ENCODE measurements at regions not wholly inside any gene's neighbourhood (a gene's known extent, or its start where the extent isn't known, plus 50 kb on each side); places are given as distances from the start of the nearest gene placed in this dataset.

DNA sequence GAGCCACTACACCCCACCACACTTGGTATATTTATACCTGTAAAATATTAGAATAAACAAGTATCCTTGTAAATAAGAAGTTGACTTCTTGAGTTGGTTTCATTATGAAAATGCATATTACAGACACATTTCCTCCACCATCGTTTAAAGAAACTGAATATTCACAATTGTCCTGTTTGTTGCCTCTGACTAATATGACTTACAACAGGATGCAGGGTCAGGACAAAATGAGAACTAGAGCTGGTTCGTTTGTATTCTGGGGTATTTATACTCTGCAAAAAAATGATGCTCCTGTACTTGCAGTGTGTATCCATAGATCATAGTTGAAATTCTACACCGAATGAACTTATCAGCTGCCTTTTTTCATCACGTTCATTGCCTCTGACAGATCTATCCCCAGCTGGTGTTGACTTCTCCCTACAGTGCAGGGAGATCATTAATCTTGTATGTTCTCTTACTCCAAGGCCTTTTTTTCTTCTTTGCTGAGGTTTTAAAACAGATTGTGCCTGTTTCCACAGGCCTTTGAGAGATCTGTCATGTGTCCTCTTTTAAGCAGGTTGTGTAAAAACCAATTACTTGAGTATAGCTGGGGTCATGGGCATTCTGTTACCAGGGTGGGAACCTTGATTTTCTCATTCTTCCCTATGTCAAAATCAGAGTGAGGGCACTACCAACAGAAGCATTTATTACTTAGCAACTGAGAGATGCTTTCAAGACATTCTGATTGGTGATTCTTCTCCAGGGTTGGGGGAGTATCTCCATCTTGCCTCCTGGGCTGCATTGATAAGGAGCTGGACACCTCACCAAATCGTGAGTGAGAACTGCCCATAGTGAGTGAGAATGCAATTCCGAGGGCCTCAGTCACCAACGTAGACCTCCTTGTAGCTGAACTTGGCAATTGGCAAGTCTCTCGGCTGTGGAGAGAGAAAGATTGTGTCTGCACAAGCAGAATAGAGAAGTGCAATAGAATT is 78.8 kb upstream of the CD83 start:
- Histone ChIP-seq H3K27ac (no peak overlapping the region), H3K9me3 (ENCODE audit: low read depth) (no peaks in the 10 kb centered on the region), H3K4me1 (ENCODE audit: low read depth) (no peaks in the 10 kb centered on the region), H3K4me3 (no peak overlapping the region), H3K27me3 (no peaks in the 10 kb centered on the region), H3K36me3 (no peaks in the 10 kb centered on the region)
- TF ChIP-seq, protein P1, sequence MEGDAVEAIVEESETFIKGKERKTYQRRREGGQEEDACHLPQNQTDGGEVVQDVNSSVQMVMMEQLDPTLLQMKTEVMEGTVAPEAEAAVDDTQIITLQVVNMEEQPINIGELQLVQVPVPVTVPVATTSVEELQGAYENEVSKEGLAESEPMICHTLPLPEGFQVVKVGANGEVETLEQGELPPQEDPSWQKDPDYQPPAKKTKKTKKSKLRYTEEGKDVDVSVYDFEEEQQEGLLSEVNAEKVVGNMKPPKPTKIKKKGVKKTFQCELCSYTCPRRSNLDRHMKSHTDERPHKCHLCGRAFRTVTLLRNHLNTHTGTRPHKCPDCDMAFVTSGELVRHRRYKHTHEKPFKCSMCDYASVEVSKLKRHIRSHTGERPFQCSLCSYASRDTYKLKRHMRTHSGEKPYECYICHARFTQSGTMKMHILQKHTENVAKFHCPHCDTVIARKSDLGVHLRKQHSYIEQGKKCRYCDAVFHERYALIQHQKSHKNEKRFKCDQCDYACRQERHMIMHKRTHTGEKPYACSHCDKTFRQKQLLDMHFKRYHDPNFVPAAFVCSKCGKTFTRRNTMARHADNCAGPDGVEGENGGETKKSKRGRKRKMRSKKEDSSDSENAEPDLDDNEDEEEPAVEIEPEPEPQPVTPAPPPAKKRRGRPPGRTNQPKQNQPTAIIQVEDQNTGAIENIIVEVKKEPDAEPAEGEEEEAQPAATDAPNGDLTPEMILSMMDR (IDR thresholded peaks at IDR 0.05; ENCODE audit: low read depth, low read length), result no peak
- peak in 1 of 2 donors; percentile 12 for DNase-seq (ENCODE audit: low read depth in 1 of 2, low spot score in 1 of 2)

DNA sequence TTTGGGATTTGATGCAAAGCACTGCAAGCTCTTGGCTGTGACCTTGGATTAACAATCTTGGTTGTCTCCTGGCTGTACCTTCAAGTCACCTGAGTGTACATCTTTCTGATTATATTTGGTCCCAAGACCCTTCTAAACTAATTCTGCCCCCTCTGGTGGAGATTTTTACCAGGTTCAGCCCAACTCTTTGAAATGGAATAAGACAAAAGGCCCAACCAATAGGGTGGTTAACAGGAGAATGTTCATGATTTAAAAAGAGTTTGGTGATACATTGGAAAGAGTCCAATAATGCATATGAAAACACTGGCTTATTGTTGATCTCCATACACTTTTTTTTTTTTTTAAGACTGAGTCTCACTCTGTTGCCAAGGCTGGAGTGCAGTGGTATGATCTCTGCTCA is 77.5 kb upstream of the CD83 start:
- no peaks in the 10 kb centered on the region for H3K9me3 ChIP-seq (ENCODE audit: low read depth)
- H3K4me3 ChIP-seq, result no peak overlapping the region
- no peak for DNase-seq (ENCODE audit: low read depth in 1 of 2, low spot score in 1 of 2)
- no peaks in the 10 kb centered on the region for H3K36me3 ChIP-seq
- TF ChIP-seq, protein P1 (IDR thresholded peaks at IDR 0.05; ENCODE audit: low read depth, low read length), result no peak
- no peak overlapping the region for H3K27ac ChIP-seq
- no peaks in the 10 kb centered on the region for H3K27me3 ChIP-seq
- no peaks in the 10 kb centered on the region for H3K4me1 ChIP-seq (ENCODE audit: low read depth)

DNA sequence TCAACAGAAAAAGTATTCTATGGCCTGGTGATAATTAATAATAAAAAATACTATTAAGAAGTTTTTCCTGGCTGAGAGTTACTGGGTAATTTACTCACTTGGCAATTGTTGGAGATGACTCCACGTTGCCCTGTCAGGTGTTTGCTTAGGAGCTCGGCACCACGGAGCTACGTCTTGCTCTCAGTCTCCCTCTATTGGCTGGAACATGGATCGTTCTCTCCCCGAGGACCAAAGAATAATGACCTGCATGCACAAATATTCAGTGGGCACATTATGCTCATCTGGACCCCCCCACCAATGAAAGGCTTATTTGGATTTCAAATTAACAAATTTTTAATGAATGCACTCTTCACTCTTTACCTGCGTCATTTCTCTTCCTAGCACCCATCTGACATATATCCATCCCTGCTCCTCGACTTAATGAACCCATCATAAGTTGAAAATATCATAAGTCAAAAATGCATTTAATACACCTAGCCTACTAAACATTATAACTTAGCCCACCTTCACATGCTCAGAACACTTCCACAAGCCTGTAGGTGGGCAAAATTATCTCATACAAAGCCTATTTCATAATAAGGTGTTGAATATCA is 71.0 kb upstream of the CD83 start:
- peaks cover 20% of the 10 kb centered on the region for H3K27me3 ChIP-seq
- TF ChIP-seq, protein P1 (IDR thresholded peaks at IDR 0.05; ENCODE audit: low read depth, low read length), result peak; percentile 79
- DNase-seq (ENCODE audit: low read depth in 1 of 2, low spot score in 1 of 2), result peak; percentile 56 to 68
- no peak overlapping the region for H3K4me3 ChIP-seq
- no peaks in the 10 kb centered on the region for H3K4me1 ChIP-seq (ENCODE audit: low read depth)
- no peaks in the 10 kb centered on the region for H3K9me3 ChIP-seq (ENCODE audit: low read depth)
- no peaks in the 10 kb centered on the region for H3K36me3 ChIP-seq
- no peak overlapping the region for H3K27ac ChIP-seq

DNA sequence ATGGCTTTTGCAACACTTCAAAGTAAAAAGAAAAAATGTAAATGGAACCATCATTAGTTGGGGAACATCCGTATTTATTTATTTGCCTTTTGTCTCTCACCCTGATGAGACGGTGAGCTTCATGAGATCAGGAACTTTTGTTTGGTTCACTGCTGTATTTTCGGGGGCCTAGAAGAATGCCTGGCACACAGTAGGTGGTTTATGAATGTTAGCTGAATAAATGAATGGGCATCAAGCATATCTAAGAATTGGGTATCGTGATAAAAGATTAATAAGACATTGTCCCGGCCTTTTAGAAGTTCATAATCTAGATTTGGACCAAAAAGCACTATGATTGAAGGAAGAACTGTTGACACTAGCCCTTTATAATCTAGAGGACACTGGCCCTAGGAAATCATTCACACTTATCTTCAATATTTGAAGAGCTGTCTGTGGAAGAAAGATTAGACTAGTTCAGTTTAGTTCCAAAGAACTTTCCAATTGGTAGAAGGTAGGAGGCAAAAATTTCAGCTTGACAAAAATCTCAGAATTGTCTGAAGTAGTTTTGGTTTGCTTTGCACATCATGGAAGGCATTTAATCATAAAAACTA is 70.3 kb upstream of the CD83 start:
- no peak overlapping the region for H3K27ac ChIP-seq
- no peaks in the 10 kb centered on the region for H3K9me3 ChIP-seq (ENCODE audit: low read depth)
- peaks cover 20% of the 10 kb centered on the region for H3K27me3 ChIP-seq
- no peaks in the 10 kb centered on the region for H3K4me1 ChIP-seq (ENCODE audit: low read depth)
- TF ChIP-seq, protein P1 (IDR thresholded peaks at IDR 0.05; ENCODE audit: low read depth, low read length), result no peak
- H3K36me3 ChIP-seq, result no peaks in the 10 kb centered on the region
- H3K4me3 ChIP-seq, result no peak overlapping the region
- DNase-seq (ENCODE audit: low read depth in 1 of 2, low spot score in 1 of 2), result no peak

DNA sequence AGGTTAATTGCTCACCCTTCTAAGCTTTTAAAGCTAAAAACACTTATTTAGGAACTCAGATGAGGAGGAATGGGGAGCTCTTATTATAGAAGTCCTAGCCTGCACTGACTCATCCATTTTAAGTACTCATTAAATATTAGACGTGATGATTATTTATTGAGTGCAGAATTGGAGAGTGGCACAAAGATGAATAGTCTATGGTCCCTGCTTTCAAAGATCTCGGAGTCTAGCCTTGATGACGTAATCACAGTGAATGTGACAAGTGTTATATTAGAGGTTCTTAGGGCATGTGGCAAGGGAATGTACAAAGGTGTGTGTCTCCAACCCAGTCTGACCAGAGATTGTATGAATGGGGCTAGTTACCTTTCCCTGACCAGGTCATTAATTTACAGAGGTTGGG is 68.7 kb upstream of the CD83 start:
- Histone ChIP-seq H3K4me3 (no peak overlapping the region), H3K27me3 (peaks cover 20% of the 10 kb centered on the region), H3K36me3 (no peaks in the 10 kb centered on the region), H3K27ac (no peak overlapping the region), H3K4me1 (ENCODE audit: low read depth) (no peaks in the 10 kb centered on the region), H3K9me3 (ENCODE audit: low read depth) (no peaks in the 10 kb centered on the region)
- TF ChIP-seq, protein P1 (IDR thresholded peaks at IDR 0.05; ENCODE audit: low read depth, low read length), result no peak
- no peak for DNase-seq (ENCODE audit: low read depth in 1 of 2, low spot score in 1 of 2)

Measured in cardiac muscle cell (in vitro differentiated cells and primary cell).